ENCODE measurements at regions not wholly inside any gene's neighbourhood (a gene's known extent, or its start where the extent isn't known, plus 50 kb on each side); places are given as distances from the start of the nearest gene placed in this dataset.

DNA sequence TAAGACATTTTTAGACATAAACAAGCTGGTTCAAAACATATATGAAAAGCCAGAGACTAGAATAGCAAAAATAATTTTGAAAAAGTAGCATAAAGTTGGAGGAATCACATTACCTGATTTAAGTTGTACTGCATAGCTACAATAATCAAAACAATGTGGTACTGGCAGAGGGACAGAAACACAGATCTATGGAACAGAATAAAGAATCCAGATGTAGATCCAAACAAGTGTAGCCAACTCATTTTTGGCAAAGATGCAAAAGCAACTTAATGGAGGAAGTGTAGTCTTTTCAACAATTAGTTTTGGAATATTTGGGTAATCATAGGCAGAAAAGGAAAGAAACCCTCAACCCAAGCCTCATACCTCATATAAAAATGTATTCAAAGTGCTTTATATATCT, 278.7 kb upstream of the ZNF521 start:
- DNase-seq, result no peak

DNA sequence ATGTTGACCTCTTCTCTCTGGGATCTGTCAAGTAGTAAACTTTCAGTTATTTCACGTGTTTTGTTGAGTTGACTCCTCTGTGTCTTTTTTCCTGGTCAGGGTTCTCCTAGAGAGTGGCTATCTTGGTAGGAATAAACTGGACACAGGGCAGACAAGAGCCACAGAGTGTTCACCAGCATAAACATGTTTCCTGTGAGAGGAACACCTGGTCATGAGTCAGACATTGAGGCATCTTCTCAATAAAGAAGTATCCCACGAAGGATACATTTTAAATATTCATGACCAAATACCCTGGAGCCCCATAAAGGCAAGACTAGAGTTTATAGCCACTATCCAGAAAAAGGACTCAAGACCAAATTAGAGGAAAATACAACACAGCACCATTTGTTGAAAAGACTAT, 269.7 kb upstream of the ZNF521 start:
- no peak for DNase-seq

- DNase-seq, result no peak
Observed at GRCh38 chr18:25621144-25621543, 269.2 kb upstream of the ZNF521 start.

GRCh38 chr18:25614168-25614567, 262.2 kb upstream of the ZNF521 start:
- no peak for DNase-seq

GRCh38 chr18:25612466-25612865, 260.5 kb upstream of the ZNF521 start:
- no peak for DNase-seq

DNA sequence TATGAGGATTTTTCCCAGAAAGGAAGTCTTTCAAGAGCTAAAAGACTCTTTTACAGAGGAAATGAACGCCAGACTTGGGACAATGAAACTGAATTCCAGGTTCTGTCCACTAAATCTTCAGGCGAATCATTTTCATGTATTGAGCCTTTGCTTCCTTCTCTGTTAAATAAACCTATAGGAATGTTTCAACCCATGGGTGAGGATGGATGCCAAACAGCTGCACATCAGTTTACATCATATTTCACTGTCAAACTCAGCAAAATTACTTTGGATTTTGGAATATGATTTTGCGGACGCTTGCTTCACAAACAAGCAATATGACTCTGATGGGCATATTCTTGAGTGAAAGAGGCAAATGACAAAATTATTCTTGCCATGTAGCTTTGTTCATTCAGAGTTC, 256.1 kb upstream of the ZNF521 start:
- no peak for DNase-seq

DNA sequence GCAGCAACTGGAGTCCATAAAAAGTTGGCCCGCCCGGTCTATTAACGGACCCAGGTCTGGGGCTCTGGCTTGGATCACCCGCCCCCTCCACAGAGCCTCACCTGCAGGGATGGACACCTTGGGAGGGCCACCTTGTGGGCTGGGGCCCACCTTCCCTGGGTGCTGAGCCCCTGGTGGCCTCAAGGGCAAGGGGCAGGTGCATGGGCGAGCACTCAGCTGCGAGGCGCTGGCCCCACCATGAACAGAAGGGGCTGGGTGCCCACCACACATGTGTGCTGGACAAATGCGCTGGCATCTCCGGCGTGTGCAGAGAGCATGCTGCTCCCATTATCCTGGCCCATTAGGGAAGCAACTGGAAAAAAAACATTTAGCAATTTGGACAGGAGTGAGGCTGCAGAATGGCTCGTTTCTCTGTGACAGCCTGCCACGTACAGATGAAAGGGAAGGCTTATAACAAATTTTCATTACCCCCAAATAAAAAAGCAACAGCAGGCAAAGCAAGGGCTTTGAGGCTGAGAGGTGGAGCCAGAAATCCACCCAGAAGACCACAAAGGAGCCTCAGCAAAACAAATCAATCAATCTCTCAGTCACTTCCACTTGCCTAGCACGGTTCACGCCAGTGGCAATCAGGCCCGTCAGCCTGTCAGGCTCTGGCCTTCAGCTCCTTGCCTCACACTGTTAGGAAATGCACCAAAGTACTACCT, 253.1 kb upstream of the ZNF521 start:
- DNase-seq, result no peak

DNA sequence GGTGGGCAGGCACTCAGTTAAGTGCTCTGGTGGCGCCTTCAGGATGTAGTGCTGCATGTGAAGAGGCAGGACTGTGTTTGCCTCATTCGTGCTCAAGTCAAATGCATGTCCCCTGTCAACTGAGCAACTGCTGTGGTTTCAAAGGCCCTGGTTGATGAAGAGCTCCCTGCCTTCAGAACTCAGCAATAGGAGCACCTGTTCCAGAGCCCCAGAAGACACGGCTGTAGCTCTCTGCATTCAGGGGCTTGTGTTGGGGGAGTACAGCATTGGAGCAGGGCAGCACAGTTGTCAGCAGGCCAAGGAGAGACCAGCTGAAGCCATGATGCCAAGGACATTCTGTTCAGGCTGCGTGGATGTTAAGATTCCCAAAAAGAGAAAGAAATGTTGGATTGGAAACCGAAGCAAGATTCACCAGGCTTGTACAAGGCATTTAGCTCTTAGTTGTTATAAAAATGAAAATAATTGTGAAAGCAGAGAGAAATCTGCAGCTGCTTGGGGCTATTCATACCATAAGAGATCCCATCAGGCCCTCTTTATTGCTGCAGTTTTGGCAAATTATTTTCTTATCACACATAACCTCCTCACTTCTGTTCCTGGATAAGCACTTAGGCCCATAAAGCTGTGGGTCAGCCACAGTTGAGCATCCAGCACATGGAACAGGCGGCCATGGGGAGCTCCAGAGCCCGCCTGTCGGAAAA, 252.4 kb upstream of the ZNF521 start:
- DNase-seq, result no peak

DNA sequence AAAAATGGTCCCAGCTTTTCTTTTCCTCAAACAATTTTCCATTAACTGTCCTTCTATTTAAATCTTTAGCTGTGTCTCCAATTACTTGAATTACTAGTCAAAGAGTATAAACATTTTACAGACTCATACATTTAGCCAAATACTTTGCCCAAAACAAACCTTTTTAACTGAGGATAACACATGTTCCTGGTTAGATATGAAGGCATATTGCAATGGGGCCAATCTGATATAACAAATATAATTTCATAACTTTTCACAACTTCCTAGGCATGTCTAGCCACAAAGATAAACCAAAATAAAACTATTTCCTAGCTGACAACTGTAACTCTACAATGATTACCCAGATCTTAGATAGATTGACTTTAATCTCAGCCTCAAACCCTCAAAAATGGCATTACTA, 247.5 kb upstream of the ZNF521 start:
- DNase-seq, result no peak

- no peak for DNase-seq
Observed at GRCh38 chr18:25597476-25597875, 245.5 kb upstream of the ZNF521 start.

- no peak for DNase-seq
Observed at GRCh38 chr18:25595274-25596060, 243.5 kb upstream of the ZNF521 start.

DNA sequence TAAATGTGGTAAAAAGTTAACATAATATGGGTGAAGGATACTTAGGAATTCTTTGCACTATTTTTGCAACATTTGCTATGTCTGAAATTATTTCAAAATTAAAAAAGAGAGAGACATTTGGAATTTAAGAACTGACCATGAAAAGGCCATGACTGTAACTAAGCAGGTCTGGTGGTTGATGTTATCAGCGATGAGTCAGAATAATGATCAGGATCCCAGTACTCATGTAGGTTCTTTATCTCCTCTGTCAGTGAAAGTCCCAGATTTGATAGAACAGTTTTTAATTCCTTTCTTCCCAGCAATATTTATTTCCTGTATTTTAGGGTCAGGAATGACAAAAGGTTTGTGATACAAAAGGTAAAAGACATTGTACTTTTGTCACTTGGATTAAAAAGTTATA, 242.4 kb upstream of the ZNF521 start:
- no peak for DNase-seq

DNA sequence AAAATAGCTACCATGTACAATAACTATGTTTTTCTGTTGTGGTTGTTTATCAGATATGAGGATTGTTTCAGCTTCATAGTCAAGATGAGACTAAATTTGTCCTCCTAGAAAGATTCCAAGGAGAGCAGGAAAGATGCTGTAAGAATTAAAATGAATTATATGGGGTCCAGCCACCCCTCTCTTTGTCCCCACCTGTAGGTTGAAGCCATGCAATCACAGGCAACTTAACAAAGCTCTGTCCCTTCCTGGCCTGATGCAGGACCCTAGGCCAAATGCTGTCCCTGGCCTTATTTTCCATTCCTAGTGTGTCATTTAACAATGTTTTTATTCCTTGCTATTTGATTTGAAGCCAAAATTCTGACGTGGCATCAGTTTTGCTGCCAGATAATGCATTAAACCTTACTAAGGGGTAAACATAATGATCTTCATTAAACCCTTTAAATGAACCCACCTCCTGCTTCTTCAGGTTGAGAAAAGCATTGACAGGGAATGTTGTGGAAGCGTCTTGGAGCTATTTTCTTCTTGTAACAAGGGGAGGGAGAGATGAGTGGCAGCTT, 240.9 kb upstream of the ZNF521 start:
- no peak for DNase-seq

- DNase-seq, result no peak
Observed at GRCh38 chr18:25590456-25590855, 238.5 kb upstream of the ZNF521 start.

DNA sequence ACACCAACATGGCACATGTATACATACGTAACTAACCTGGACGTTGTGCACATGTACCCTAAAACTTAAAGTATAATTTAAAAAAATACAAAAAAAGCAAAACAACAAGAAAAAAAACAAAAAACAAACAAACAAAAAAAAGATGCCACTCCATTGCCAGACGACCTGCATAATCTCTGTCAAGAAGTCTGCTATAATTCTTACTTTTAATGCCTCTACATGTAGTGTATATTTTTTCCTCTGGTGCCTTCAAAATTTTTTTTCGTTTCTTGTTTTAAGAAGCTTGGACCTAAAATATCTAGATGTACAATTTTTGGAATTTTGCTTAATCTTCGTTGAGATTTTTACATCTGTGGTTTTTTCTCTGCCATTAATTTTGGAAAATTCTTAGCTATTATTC, 235.6 kb upstream of the ZNF521 start:
- no peak for DNase-seq

DNA sequence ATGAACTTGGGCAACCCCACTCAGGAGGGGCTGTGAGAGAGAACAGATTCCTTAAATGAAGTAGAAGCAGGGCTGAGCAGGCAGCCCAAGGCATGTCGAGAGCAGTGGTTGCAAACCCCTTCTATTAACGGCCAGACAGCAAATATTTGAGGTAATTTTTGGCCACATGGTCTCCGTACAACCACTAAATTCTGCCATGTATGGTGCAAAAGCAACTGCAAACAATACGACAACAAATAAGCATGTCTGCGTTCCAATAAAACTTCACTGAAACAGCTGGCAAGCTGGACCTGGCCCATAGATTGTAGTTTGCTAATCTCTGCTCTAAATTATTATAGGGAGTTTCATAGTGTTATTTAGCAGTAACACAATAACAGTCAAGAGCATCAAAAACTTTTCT, 217.0 kb upstream of the ZNF521 start:
- DNase-seq, result no peak

GRCh38 chr18:25563816-25564683, 212.1 kb upstream of the ZNF521 start:
- DNase-seq, result no peak

- no peak for DNase-seq
Observed at GRCh38 chr18:25563346-25563745, 211.4 kb upstream of the ZNF521 start.

- DNase-seq, result peak; percentile 2
Observed at GRCh38 chr18:25561918-25562317, 210.0 kb upstream of the ZNF521 start.

DNA sequence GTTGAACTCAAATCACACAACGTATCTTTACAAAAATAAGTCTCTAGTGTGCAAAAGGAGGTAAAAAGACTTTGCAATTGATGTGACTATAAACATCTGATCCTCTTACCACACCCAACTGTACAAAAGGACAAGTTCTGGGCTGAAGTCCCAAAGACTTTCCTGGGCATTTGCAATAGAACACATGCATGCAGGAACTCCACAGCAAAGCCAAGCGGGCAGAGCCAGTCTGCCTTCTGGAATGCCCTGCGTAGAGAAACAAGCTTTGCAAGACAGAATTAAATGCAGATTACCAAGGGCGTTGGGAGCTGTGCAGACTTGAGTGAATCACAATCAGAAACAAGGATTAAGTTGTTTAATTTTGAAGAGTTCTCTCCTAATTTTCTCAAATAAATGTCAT, 208.4 kb upstream of the ZNF521 start:
- DNase-seq, result no peak

DNA sequence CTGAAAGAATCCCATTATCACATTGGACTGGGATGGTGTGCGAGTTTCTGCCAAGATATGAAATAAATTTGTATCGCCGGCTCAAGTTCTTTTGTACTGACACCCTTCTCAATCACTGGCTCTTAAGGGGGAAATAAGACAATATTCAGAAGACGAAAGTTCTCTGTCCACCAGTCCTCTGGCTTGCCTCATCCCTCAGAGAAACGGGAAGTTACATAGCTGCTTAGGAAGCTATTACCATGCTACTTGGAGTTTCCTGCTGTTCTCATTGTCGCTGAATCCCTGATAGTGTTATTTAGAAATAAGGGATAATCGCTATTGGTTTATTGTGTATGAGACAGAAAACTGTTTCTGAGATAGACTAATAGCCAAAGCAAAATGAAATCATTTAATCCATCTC, 205.0 kb upstream of the ZNF521 start:
- no peak for DNase-seq

GRCh38 chr18:25553631-25554263, 201.8 kb upstream of the ZNF521 start:
- no peak for DNase-seq
